NB4 (cell line): ENCODE measurements at regions not wholly inside any gene's neighbourhood (a gene's known extent, or its start where the extent isn't known, plus 50 kb on each side); places are given as distances from the start of the nearest gene placed in this dataset.

Source experiments
- CTCF ChIP-seq: IDR thresholded peaks from one replicate; pipeline ENCODE4 v1.5.1; 2012; ENCODE audit warnings: low read depth, low read length
- MAX ChIP-seq: IDR thresholded peaks from 2 replicates; pipeline ENCODE4 v1.6.1; 2011; ENCODE audit warnings: low read depth, low read length
- MYC ChIP-seq: IDR thresholded peaks from 2 replicates; pipeline ENCODE4 v1.6.1; 2011; ENCODE audit warnings: low read depth, low read length
- POLR2A ChIP-seq: IDR thresholded peaks from 2 replicates; pipeline ENCODE4 v1.6.1; 2011; ENCODE audit warnings: mild to moderate bottlenecking; ENCODE audit not compliant: insufficient read length; ENCODE audit errors: extremely low read depth

GRCh38 chr9:31185831-31186230 lies 1198.6 kb upstream of the ACO1 start:
- TF ChIP-seq POLR2A = no peak
- no peak for TF ChIP-seq CTCF
- no peak for TF ChIP-seq MYC
- no peak for TF ChIP-seq MAX
